ENCODE measurements at regions not wholly inside any gene's neighbourhood (a gene's known extent, or its start where the extent isn't known, plus 50 kb on each side); places are given as distances from the start of the nearest gene placed in this dataset.

GRCh38 chr3:176619833-176620232 lies 577.4 kb downstream of the TBL1XR1 start:
- no peak for TF ChIP-seq CTCF (conservative IDR thresholded peaks at IDR 0.05; ENCODE audit: low read length)
- no peak for TF ChIP-seq EZH2phosphoT487 (IDR thresholded peaks at IDR 0.05; ENCODE audit: borderline replicate concordance, low read depth, low read length)
